ENCODE measurements at regions not wholly inside any gene's neighbourhood (a gene's known extent, or its start where the extent isn't known, plus 50 kb on each side); places are given as distances from the start of the nearest gene placed in this dataset.

DNA sequence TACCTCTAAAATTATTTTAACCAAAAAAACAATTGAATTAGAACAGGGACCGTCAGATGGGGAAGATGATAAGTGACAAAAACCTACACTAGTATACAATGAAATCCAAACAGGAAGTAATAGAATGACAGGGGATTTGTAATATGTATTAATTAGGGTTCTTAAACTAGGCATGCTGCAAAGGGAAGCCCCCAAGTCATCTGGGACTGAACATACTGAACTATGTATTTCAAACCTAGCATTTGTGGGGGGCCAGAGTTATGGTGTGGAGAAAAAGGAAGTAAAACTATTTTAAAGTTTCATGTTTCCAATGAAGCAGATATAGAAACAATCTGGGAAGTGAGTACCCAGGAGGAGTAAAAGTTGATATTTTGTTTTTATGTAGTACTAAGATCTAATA is 133.2 kb upstream of the HS3ST3A1 start:
- no peak overlapping the region for H3K9ac ChIP-seq (ENCODE audit: low read length in 3 of 3)
- H3K4me3 ChIP-seq (ENCODE audit: low read length in 3 of 3), result no peak overlapping the region
- FAIRE-seq, result no peak
- H3K9me3 ChIP-seq (ENCODE audit: control insufficient read depth in 2 of 3, insufficient read depth in 1 of 3, low read length in 3 of 3), result no peaks in the 10 kb centered on the region
- TF ChIP-seq, protein P1, sequence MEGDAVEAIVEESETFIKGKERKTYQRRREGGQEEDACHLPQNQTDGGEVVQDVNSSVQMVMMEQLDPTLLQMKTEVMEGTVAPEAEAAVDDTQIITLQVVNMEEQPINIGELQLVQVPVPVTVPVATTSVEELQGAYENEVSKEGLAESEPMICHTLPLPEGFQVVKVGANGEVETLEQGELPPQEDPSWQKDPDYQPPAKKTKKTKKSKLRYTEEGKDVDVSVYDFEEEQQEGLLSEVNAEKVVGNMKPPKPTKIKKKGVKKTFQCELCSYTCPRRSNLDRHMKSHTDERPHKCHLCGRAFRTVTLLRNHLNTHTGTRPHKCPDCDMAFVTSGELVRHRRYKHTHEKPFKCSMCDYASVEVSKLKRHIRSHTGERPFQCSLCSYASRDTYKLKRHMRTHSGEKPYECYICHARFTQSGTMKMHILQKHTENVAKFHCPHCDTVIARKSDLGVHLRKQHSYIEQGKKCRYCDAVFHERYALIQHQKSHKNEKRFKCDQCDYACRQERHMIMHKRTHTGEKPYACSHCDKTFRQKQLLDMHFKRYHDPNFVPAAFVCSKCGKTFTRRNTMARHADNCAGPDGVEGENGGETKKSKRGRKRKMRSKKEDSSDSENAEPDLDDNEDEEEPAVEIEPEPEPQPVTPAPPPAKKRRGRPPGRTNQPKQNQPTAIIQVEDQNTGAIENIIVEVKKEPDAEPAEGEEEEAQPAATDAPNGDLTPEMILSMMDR (IDR thresholded peaks at IDR 0.05; ENCODE audit: borderline replicate concordance, extremely low read depth, insufficient read depth), result no peak
- no peak for DNase-seq
- no peaks in the 10 kb centered on the region for H3K36me3 ChIP-seq (ENCODE audit: control insufficient read depth in 2 of 3, insufficient read depth in 3 of 3, low read length in 3 of 3)
- no peaks in the 10 kb centered on the region for H3K27me3 ChIP-seq (ENCODE audit: control insufficient read depth, insufficient read depth, low read length)
- intact Hi-C loops (cut with DNase I), result no loop called here
- H3K4me1 ChIP-seq (ENCODE audit: control insufficient read depth in 2 of 3, insufficient read depth in 2 of 3, low read depth in 1 of 3, low read length in 3 of 3), result no peaks in the 10 kb centered on the region
- H3K27ac ChIP-seq (ENCODE audit: low read depth in 2 of 2, low read length in 2 of 2), result no peak overlapping the region

DNA sequence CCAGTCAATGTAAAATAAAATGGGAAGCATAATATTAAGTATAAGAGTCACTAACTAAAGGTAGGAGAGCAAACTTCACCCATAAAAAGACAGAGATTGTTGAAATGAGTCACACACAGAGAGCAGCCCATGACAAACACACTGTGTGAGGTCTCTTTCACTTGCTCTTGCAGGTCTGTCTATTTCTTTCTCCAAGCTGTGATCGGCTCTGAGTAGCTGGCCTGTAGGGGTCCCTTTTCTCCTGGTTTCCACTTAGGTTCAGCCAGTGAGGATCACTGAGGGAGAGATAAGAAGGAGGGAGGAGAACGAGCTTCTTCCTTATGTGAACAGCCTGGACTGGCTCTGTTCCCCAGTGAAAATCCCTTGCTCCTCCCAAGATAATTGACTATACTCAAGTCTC is 133.7 kb upstream of the HS3ST3A1 start:
- TF ChIP-seq, protein P1 (IDR thresholded peaks at IDR 0.05; ENCODE audit: borderline replicate concordance, extremely low read depth, insufficient read depth), result no peak
- Histone ChIP-seq H3K4me3 (ENCODE audit: low read length in 3 of 3) (no peak overlapping the region), H3K27me3 (ENCODE audit: control insufficient read depth, insufficient read depth, low read length) (no peaks in the 10 kb centered on the region), H3K9ac (ENCODE audit: low read length in 3 of 3) (no peak overlapping the region), H3K9me3 (ENCODE audit: control insufficient read depth in 2 of 3, insufficient read depth in 1 of 3, low read length in 3 of 3) (no peaks in the 10 kb centered on the region), H3K36me3 (ENCODE audit: control insufficient read depth in 2 of 3, insufficient read depth in 3 of 3, low read length in 3 of 3) (no peaks in the 10 kb centered on the region), H3K4me1 (ENCODE audit: control insufficient read depth in 2 of 3, insufficient read depth in 2 of 3, low read depth in 1 of 3, low read length in 3 of 3) (no peaks in the 10 kb centered on the region), H3K27ac (ENCODE audit: low read depth in 2 of 2, low read length in 2 of 2) (no peak overlapping the region)
- intact Hi-C loops (cut with DNase I), result no loop called here
- DNase-seq (no peak), FAIRE-seq (no peak)

DNA sequence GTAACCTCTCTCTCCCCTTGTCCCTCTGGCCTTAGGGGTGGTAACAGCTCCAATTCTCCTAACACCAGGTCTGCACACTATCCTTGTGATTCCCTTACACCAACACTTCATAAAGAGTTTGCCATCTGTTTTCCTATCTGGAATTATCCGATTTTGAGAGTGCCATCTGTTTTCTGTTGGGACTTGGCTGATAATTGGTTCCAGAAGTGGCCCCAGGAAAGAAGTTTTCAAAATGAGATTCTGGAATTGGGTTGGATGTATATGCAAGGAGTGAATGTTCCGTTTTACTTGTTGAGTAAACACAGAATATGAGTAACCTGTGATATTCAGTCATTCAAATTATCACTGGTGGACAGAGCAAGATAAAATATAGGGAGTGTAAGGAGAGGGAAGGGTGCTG is 134.1 kb upstream of the HS3ST3A1 start:
- Histone ChIP-seq H3K9ac (ENCODE audit: low read length in 3 of 3) (no peak overlapping the region), H3K27me3 (ENCODE audit: control insufficient read depth, insufficient read depth, low read length) (no peaks in the 10 kb centered on the region), H3K36me3 (ENCODE audit: control insufficient read depth in 2 of 3, insufficient read depth in 3 of 3, low read length in 3 of 3) (no peaks in the 10 kb centered on the region), H3K4me3 (ENCODE audit: low read length in 3 of 3) (no peak overlapping the region), H3K9me3 (ENCODE audit: control insufficient read depth in 2 of 3, insufficient read depth in 1 of 3, low read length in 3 of 3) (no peaks in the 10 kb centered on the region), H3K4me1 (ENCODE audit: control insufficient read depth in 2 of 3, insufficient read depth in 2 of 3, low read depth in 1 of 3, low read length in 3 of 3) (no peaks in the 10 kb centered on the region), H3K27ac (ENCODE audit: low read depth in 2 of 2, low read length in 2 of 2) (no peak overlapping the region)
- no peak for DNase-seq
- no peak for FAIRE-seq
- intact Hi-C loops (cut with DNase I), result no loop called here
- TF ChIP-seq, protein P1 (IDR thresholded peaks at IDR 0.05; ENCODE audit: borderline replicate concordance, extremely low read depth, insufficient read depth), result no peak

DNA sequence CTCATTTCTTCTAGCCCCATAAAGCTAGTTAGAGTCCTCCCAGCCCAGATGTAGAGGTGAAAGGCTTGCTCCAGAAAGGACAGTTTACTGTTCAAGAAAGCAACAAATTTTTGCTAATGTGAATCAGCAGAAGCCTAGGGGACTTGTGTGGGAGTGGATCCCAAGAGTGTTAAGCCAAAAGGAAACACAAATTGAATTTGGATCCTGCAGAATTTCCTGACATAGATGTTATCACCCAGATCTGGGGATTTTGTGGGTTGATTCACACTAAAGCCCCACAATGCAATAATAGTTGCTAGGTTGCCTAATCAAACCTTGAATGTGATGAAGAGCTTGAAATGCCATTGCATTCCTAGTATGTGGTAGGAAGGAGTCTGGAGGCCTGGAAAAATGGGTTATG is 135.2 kb upstream of the HS3ST3A1 start:
- H3K4me3 ChIP-seq (ENCODE audit: low read length in 3 of 3), result no peak overlapping the region
- H3K36me3 ChIP-seq (ENCODE audit: control insufficient read depth in 2 of 3, insufficient read depth in 3 of 3, low read length in 3 of 3), result no peaks in the 10 kb centered on the region
- DNase-seq (no peak), FAIRE-seq (no peak)
- no peaks in the 10 kb centered on the region for H3K4me1 ChIP-seq (ENCODE audit: control insufficient read depth in 2 of 3, insufficient read depth in 2 of 3, low read depth in 1 of 3, low read length in 3 of 3)
- no peak overlapping the region for H3K9ac ChIP-seq (ENCODE audit: low read length in 3 of 3)
- no peaks in the 10 kb centered on the region for H3K9me3 ChIP-seq (ENCODE audit: control insufficient read depth in 2 of 3, insufficient read depth in 1 of 3, low read length in 3 of 3)
- intact Hi-C loops (cut with DNase I), result no loop called here
- TF ChIP-seq, protein P1 (IDR thresholded peaks at IDR 0.05; ENCODE audit: borderline replicate concordance, extremely low read depth, insufficient read depth), result no peak
- H3K27ac ChIP-seq (ENCODE audit: low read depth in 2 of 2, low read length in 2 of 2), result no peak overlapping the region
- no peaks in the 10 kb centered on the region for H3K27me3 ChIP-seq (ENCODE audit: control insufficient read depth, insufficient read depth, low read length)

Measured in kidney (tissue), 13 donors.